ENCODE measurements at regions not wholly inside any gene's neighbourhood (a gene's known extent, or its start where the extent isn't known, plus 50 kb on each side); places are given as distances from the start of the nearest gene placed in this dataset.

- in situ Hi-C loops (cut with MboI; ENCODE audit: low sequenced_read_pairs in 4 of 4) (no loop called here), intact Hi-C loops (cut with DNase I; ENCODE audit: low total_unique reads) (no loop called here)
- no peaks in the 10 kb centered on the region for H3K4me1 ChIP-seq
- no peak for ATAC-seq
- H3K4me3 ChIP-seq: no peak overlapping the region
- H3K9me3 ChIP-seq: no peaks in the 10 kb centered on the region
- DNase-seq: no peak
- no peaks in the 10 kb centered on the region for H3K36me3 ChIP-seq
- no peak overlapping the region for H3K27ac ChIP-seq
- TF ChIP-seq POLR2A (IDR thresholded peaks at IDR 0.05): no peak
- no peak for TF ChIP-seq CTCF (IDR thresholded peaks at IDR 0.05 in 4 of 5, conservative IDR thresholded peaks at IDR 0.05 in 1 of 5)
- H3K27me3 ChIP-seq: no peaks in the 10 kb centered on the region
These were observed 400.6 kb upstream of the IGFBP3 start for GRCh38 chr7:46321556-46322205.

- TF ChIP-seq POLR2A (IDR thresholded peaks at IDR 0.05): no peak
- Histone ChIP-seq H3K27me3 (no peaks in the 10 kb centered on the region), H3K4me1 (no peaks in the 10 kb centered on the region), H3K9me3 (no peaks in the 10 kb centered on the region), H3K27ac (no peak overlapping the region), H3K4me3 (no peak overlapping the region), H3K36me3 (no peaks in the 10 kb centered on the region)
- intact Hi-C loops (cut with DNase I; ENCODE audit: low total_unique reads) (no loop called here), in situ Hi-C loops (cut with MboI; ENCODE audit: low sequenced_read_pairs in 4 of 4) (no loop called here)
- ATAC-seq: no peak
- DNase-seq: no peak
These were observed 399.9 kb upstream of the IGFBP3 start for GRCh38 chr7:46320956-46321355.

GRCh38 chr7:46319841-46320240 lies 398.8 kb upstream of the IGFBP3 start:
- TF ChIP-seq POLR2A (IDR thresholded peaks at IDR 0.05): no peak
- no peak for TF ChIP-seq CTCF (IDR thresholded peaks at IDR 0.05 in 4 of 5, conservative IDR thresholded peaks at IDR 0.05 in 1 of 5)
- Histone ChIP-seq H3K36me3 (no peaks in the 10 kb centered on the region), H3K4me3 (no peak overlapping the region), H3K27me3 (no peaks in the 10 kb centered on the region), H3K4me1 (no peaks in the 10 kb centered on the region), H3K27ac (no peak overlapping the region), H3K9me3 (no peaks in the 10 kb centered on the region)
- in situ Hi-C loops (cut with MboI; ENCODE audit: low sequenced_read_pairs in 4 of 4): no loop called here
- intact Hi-C loops (cut with DNase I; ENCODE audit: low total_unique reads): no loop called here
- no peak for DNase-seq
- no peak for ATAC-seq

- Histone ChIP-seq H3K9me3 (no peaks in the 10 kb centered on the region), H3K4me3 (no peak overlapping the region), H3K27ac (no peak overlapping the region), H3K36me3 (no peaks in the 10 kb centered on the region), H3K4me1 (no peaks in the 10 kb centered on the region), H3K27me3 (no peaks in the 10 kb centered on the region)
- DNase-seq (no peak), ATAC-seq (no peak)
- in situ Hi-C loops (cut with MboI; ENCODE audit: low sequenced_read_pairs in 4 of 4) (no loop called here), intact Hi-C loops (cut with DNase I; ENCODE audit: low total_unique reads) (no loop called here)
- TF ChIP-seq POLR2A (IDR thresholded peaks at IDR 0.05) (no peak), CTCF (IDR thresholded peaks at IDR 0.05 in 4 of 5, conservative IDR thresholded peaks at IDR 0.05 in 1 of 5) (no peak)
These were observed 397.2 kb upstream of the IGFBP3 start for GRCh38 chr7:46318276-46318675.

- Histone ChIP-seq H3K36me3 (no peaks in the 10 kb centered on the region), H3K4me3 (no peak overlapping the region), H3K4me1 (no peaks in the 10 kb centered on the region), H3K27ac (no peak overlapping the region), H3K9me3 (no peaks in the 10 kb centered on the region), H3K27me3 (no peaks in the 10 kb centered on the region)
- in situ Hi-C loops (cut with MboI; ENCODE audit: low sequenced_read_pairs in 4 of 4): no loop called here
- intact Hi-C loops (cut with DNase I; ENCODE audit: low total_unique reads): no loop called here
- TF ChIP-seq CTCF (IDR thresholded peaks at IDR 0.05 in 4 of 5, conservative IDR thresholded peaks at IDR 0.05 in 1 of 5) (no peak), POLR2A (IDR thresholded peaks at IDR 0.05) (no peak)
- ATAC-seq (no peak), DNase-seq (no peak)
These were observed 396.2 kb upstream of the IGFBP3 start for GRCh38 chr7:46317256-46317655.
